Natural killer cell treated with Interleukin-12 subunit alpha and Interleukin-12 subunit beta and Interleukin-15 and Interleukin-18, amount 100 ng/mL, for 72 hours (primary cell): ENCODE measurements at regions not wholly inside any gene's neighbourhood (a gene's known extent, or its start where the extent isn't known, plus 50 kb on each side); places are given as distances from the start of the nearest gene placed in this dataset.

Experiments used
- ATAC-seq, 2 donors: fragments of 150-1000 bp; cut with Tn5 transposase in 1 of 2; sonication (Bioruptor Pico), chemical (Tn5 transposase) in 1 of 2; 2 replicates each; pipeline ENCODE4 v1.10.0; 2021
- DNase-seq: peaks from one replicate; pipeline ENCODE4 v3.0.0; 2022; ENCODE audit warnings: low spot score
- H3K27ac Mint-ChIP-seq, 2 donors: 1 replicate in 1 of 2; 2 replicates in 1 of 2; pipeline ENCODE4 v1.8.0; 2022; ENCODE audit warnings: mixed read lengths in 2 of 2, mild to moderate bottlenecking in 1 of 2, moderate library complexity in 1 of 2
- H3K27me3 Mint-ChIP-seq, 2 donors: 1 replicate in 1 of 2; 2 replicates in 1 of 2; pipeline ENCODE4 v1.8.0; 2022; ENCODE audit warnings: mixed read lengths in 2 of 2
- H3K36me3 Mint-ChIP-seq: one replicate; pipeline ENCODE4 v1.8.0; 2022; ENCODE audit warnings: mixed read lengths
- H3K4me1 Mint-ChIP-seq, 2 donors: 1 replicate in 1 of 2; 2 replicates in 1 of 2; pipeline ENCODE4 v1.8.0; 2022; ENCODE audit warnings: low read depth in 2 of 2, mixed read lengths in 2 of 2, mild to moderate bottlenecking in 1 of 2
- H3K4me3 Mint-ChIP-seq: one replicate; pipeline ENCODE4 v1.8.0; 2022; ENCODE audit warnings: mixed read lengths
- H3K9me3 Mint-ChIP-seq: 2 replicates; pipeline ENCODE4 v1.8.0; 2022; ENCODE audit warnings: mixed read lengths

DNA sequence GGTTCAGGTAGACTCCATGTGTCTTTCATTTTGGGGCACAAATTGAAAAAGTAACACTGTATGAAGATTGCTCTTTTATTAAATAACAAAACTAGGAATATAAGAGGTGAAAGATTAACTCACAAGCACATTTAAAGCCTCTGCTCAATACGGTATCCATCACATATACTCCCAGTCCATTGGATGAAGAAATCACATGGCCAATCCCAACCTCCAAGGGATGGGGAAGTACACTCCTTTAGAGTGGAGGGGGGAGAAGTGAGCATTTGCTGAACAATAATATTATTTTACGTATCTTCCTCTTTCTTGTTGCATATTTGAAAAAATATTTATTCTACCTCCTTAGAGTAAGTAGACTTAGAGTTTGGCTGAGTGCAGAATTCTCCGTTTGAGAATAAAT, 316.5 kb downstream of the LMX1A start:
- Mint-ChIP-seq H3K36me3 (no peaks in the 10 kb centered on the region), H3K27me3 (no peaks in the 10 kb centered on the region), H3K4me3 (no peak overlapping the region), H3K4me1 (no peaks in the 10 kb centered on the region), H3K9me3 (peaks cover 9% of the 10 kb centered on the region), H3K27ac (no peak overlapping the region)
- no peak for DNase-seq
- ATAC-seq: no peak

DNA sequence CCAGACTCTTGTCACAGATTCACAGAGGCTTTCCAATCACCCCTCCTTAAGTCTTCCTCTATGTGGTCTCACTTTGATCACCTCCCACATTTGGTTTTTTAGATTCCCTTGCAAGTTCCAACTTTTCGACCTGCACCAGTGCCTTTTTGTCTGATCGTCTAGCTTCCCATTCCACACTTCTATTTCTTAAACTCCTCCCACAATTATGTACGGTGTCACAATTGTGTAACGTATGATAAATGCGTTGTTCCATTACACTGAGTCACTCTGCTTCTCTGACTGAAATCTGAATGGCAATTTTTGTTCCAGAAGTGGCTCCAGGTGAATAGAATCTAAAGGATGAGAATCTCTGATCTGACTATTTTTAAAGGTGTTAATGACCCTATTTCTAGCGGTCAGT, 320.1 kb downstream of the LMX1A start:
- Mint-ChIP-seq H3K27ac (no peak overlapping the region), H3K4me1 (no peaks in the 10 kb centered on the region), H3K36me3 (no peaks in the 10 kb centered on the region), H3K9me3 (peaks cover 6% of the 10 kb centered on the region), H3K27me3 (no peaks in the 10 kb centered on the region), H3K4me3 (no peak overlapping the region)
- ATAC-seq (no peak), DNase-seq (no peak)

DNA sequence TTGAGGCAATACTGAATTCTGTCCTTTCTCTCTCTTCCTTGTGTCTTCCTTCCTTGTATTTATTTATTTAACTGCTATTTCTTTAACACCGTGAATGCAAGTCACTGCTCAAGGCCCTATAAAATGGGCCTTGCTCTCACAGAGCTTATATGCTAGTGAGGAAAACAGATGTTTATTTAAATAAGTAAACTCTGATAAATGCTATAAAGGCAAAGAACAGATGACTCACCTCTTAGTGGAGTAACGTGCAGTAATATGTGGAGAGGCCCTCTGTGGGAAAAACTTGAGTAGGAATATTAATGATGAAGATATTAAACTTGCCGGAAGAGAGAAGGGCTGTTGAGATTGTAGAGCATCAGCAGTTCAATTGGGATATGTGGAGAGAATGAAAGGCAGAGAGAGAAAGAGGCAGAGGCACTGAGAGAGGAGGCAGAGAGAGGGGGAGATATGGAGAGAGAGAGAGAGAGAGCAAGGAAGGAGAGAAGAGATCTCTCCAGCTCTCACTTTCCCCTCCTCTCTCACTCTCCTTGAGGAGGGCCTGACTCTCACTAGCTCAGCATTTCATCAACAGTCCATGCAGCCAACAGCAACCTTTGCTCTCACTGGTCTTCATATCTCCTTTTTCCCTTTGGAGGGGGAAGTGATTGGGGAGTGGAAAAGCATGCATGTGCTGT, 322.2 kb downstream of the LMX1A start:
- H3K27ac Mint-ChIP-seq: no peak overlapping the region
- no peaks in the 10 kb centered on the region for H3K4me1 Mint-ChIP-seq
- ATAC-seq: no peak
- no peak overlapping the region for H3K4me3 Mint-ChIP-seq
- no peaks in the 10 kb centered on the region for H3K36me3 Mint-ChIP-seq
- no peak for DNase-seq
- peaks cover 6% of the 10 kb centered on the region for H3K9me3 Mint-ChIP-seq
- H3K27me3 Mint-ChIP-seq: no peaks in the 10 kb centered on the region

DNA sequence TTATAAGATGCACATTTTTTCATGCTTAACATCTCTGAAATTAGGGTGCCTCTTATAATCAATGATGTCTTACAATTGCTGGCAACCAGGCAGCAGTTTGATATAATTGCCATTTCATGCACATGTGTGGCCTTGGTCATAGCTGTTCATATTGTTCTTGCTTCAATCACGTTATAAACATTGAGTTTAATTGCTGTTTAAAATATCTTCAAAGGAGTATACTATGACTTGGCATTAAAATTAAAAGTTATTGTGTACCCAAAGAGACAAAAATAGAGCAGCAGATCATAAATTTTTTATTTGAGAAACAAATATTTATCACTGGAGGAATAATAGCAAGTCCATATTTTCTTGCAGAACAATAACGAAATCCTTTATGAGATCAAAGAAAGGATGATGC, 325.5 kb downstream of the LMX1A start:
- Mint-ChIP-seq H3K4me3 (no peak overlapping the region), H3K27me3 (no peaks in the 10 kb centered on the region), H3K4me1 (no peaks in the 10 kb centered on the region), H3K36me3 (no peaks in the 10 kb centered on the region), H3K9me3 (no peaks in the 10 kb centered on the region), H3K27ac (no peak overlapping the region)
- DNase-seq: no peak
- ATAC-seq: no peak

DNA sequence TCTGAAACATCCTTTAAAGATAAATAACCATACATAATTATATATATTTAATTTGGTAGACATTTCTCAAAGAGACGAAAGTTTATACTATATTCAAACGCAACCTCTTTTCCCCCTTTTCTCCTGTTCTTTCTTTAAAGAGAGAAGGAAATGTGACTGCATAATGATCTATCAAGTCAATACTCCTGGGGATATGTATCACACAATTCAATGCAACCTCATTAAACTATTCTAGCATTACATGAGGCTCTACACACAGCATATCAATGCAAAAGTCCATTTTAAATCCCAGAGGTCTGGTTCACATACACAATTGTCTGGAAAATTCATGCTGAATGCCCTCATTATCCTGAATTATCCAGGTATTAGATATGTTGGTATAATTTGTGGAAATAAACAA, 330.7 kb downstream of the LMX1A start:
- H3K4me3 Mint-ChIP-seq: no peak overlapping the region
- H3K27me3 Mint-ChIP-seq: no peaks in the 10 kb centered on the region
- no peaks in the 10 kb centered on the region for H3K4me1 Mint-ChIP-seq
- no peak for ATAC-seq
- DNase-seq: no peak
- H3K36me3 Mint-ChIP-seq: no peaks in the 10 kb centered on the region
- peaks cover 7% of the 10 kb centered on the region for H3K9me3 Mint-ChIP-seq
- H3K27ac Mint-ChIP-seq: no peak overlapping the region

DNA sequence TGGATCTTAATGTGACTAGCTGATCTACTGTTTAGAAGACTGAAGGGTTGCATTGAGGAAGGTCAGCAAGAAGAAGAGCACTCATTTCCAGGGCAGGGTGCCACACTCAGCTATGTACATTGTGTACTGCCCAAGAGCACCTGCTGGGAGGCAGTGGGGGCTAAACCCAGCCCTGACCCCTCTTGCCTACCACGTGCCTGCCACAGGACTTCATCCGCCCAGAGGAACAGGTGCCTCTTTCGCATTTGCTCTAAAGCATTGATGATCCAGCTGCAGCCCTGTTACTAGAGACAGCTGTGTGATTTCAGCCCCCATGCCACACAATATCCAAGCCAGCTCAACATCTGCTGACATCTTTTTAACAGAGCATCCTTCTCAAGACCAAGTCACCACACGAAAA, 341.8 kb downstream of the LMX1A start:
- Mint-ChIP-seq H3K9me3 (peaks cover 2% of the 10 kb centered on the region), H3K36me3 (no peaks in the 10 kb centered on the region), H3K4me3 (no peak overlapping the region), H3K27me3 (no peaks in the 10 kb centered on the region), H3K4me1 (no peaks in the 10 kb centered on the region), H3K27ac (no peak overlapping the region)
- DNase-seq: no peak
- no peak for ATAC-seq

DNA sequence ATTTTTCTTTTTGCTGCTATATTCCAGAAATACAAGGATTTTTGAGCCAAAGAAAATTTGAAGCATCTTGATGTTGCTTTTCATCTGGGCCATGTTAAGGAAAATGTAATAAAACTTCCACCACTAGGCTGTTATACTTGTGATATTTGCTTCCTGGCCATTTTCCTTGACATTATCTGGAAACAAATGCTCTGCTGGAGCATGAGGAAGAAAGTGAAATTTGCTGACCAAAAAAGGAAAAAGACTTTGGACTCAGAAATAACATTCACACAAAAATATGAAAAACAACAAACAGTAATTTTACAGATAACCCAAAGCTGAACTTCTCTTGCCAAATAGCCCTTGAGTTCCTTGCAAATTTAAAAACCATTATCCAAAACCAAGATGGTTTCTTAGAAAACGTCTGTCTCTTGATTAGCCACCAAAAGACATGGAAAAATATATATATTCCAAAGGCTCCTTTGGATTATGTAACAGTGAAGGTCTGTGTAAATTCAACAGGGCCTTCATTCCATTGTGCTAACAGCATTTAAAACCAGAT, 344.5 kb downstream of the LMX1A start:
- H3K4me3 Mint-ChIP-seq: no peak overlapping the region
- H3K27me3 Mint-ChIP-seq: no peaks in the 10 kb centered on the region
- DNase-seq (no peak), ATAC-seq (no peak)
- no peaks in the 10 kb centered on the region for H3K4me1 Mint-ChIP-seq
- no peaks in the 10 kb centered on the region for H3K36me3 Mint-ChIP-seq
- H3K27ac Mint-ChIP-seq: no peak overlapping the region
- H3K9me3 Mint-ChIP-seq: peaks cover 2% of the 10 kb centered on the region

DNA sequence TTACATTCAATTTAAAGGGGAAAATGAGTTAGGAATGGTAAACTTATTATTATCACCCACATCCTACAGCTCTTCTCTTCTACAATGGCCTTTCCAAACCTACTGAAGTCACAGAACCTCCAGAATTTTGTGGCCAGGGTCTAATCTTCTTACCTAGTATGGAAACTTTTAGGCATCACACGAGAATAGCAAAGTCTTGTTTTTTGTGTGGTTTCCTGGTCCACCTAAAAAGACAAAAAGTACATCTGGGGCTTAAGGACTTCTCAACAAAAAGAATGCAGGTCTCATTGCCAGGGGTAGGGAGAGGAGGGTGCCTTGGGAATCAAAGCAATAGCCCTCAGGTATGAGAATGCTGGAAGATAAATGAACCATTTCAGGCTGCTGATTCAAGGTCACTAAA, 345.3 kb downstream of the LMX1A start:
- ATAC-seq (no peak), DNase-seq (no peak)
- no peaks in the 10 kb centered on the region for H3K27me3 Mint-ChIP-seq
- H3K4me1 Mint-ChIP-seq: no peaks in the 10 kb centered on the region
- no peaks in the 10 kb centered on the region for H3K9me3 Mint-ChIP-seq
- H3K27ac Mint-ChIP-seq: no peak overlapping the region
- H3K36me3 Mint-ChIP-seq: no peaks in the 10 kb centered on the region
- no peak overlapping the region for H3K4me3 Mint-ChIP-seq

DNA sequence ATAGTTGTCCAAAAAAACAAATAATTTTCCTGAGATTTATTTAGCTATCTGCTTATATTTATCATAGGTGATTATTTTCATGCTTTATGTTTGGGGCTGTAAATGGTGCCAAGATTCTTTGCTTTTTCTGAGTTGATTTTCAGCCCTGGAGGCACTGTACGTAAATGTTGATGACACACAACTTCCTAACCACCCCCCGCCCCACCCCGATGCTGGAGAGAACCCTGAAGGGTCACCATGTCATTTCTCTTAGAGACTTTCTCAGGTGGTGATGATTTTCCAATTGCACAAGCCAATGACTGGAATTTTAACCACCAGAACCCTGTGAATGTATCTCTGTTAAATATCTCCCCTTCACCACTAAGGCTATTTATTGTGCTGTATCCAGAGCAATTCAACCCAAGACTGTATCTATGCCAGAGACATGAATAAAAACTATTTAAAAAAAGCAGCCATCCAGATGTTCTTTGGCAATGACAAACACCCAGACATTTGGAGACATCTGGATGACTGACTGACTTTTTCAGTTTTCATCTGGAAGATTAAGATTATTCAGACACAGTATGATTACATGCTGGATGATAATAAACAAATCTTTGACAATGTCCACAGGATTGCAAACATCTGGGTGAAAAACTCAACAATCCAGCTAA, 346.0 kb downstream of the LMX1A start:
- Mint-ChIP-seq H3K9me3 (no peaks in the 10 kb centered on the region), H3K4me1 (no peaks in the 10 kb centered on the region), H3K36me3 (no peaks in the 10 kb centered on the region), H3K27me3 (no peaks in the 10 kb centered on the region), H3K4me3 (no peak overlapping the region), H3K27ac (no peak overlapping the region)
- no peak for ATAC-seq
- no peak for DNase-seq

DNA sequence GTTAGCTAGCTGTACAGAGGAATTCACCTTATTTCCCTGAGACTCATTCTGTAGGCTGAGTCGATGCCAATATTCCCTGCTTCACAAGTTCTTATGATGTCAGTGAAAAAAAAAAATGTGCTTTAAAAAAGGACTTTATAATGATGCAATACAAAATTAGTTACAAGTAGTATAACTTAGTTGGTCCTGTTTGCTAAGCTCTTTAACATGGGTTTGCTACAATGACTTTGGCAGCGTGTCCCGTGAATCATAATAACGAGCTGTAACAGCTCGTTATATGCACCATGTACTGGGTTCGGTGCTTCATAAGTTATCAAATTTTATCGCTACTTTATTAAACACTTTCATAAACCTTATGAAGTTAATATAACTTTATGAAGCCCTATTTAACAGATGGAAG, 349.7 kb downstream of the LMX1A start:
- no peak overlapping the region for H3K27ac Mint-ChIP-seq
- H3K4me3 Mint-ChIP-seq: no peak overlapping the region
- H3K36me3 Mint-ChIP-seq: no peaks in the 10 kb centered on the region
- H3K9me3 Mint-ChIP-seq: no peaks in the 10 kb centered on the region
- no peaks in the 10 kb centered on the region for H3K4me1 Mint-ChIP-seq
- no peaks in the 10 kb centered on the region for H3K27me3 Mint-ChIP-seq
- DNase-seq: no peak
- ATAC-seq: no peak

DNA sequence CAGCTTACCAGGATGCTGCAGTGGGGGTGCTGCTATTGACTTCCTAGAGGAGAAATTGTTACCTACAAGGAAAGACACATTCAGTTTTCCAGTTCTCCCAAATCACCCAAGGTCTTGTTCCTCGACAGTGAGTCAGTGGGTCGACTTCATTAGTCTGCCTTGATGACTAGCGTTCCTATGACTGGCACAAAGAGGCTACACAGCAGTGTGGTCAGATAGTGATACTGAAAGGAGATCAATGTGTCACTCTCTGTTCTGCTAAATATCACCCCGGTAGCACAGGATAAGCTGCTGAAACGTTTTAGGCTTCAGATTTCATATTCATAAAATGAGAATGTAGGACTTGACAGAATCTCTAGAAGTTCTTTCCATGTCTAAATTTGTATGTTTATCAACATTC, 357.4 kb downstream of the LMX1A start:
- no peaks in the 10 kb centered on the region for H3K36me3 Mint-ChIP-seq
- DNase-seq: no peak
- no peak overlapping the region for H3K4me3 Mint-ChIP-seq
- H3K27me3 Mint-ChIP-seq: no peaks in the 10 kb centered on the region
- no peak overlapping the region for H3K27ac Mint-ChIP-seq
- no peak for ATAC-seq
- peaks cover 7% of the 10 kb centered on the region for H3K9me3 Mint-ChIP-seq
- no peaks in the 10 kb centered on the region for H3K4me1 Mint-ChIP-seq

DNA sequence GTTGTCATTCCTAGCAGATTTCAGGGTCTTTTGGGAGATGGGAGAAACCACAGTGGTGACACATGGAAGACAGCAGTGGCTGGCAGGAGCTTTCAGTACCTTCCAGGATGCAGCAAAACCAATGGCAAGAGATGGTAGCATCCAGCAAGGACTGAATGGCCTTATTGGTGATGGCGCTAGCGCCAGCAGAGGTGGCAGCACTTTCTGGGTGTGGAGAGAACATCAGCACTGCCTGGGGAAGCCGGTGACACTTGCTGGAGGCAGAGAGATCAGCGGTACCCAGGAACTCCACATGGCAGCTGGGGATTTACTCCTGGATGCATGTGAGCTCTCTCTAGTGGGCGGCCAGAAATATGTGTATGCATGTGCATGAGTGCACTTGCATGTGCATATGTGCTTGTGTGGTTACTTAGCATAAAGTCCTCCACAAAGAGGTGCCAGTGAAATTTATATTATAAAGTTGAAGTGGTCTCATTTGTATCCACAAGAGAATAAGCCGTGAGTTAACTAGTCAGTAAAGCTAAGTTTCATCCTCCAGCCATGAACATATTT, 364.7 kb downstream of the LMX1A start:
- Mint-ChIP-seq H3K4me1 (no peaks in the 10 kb centered on the region), H3K36me3 (no peaks in the 10 kb centered on the region)

DNA sequence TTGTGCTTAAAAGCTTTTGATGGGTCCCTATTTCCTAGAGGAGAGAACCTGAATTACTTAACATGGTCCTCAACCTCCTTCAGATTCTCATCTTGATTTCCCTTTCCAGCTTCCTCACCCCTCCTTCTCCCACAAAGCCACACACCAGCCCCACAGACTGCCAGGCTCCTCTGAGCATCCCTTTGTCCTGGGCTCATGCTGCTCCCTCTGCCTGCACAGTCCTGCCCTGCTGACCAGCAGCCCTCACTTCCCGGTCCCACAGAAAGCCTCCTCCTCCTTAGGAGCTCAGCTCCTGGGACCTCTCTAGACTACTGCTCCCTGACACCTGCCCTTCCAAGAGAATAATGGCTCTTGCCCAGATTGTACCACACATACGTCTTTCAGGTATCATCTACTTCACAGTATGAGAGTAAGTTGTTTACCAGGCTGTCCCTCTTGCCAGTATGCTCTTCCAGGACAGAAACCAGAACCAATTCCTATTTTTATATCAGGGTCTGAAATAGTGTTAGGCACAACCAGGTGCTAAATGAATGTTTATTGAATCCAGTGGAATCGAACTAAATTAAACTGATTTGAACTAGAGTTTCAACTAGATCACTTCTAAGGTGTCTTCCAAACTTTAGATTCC, 373.4 kb downstream of the LMX1A start:
- ATAC-seq: peak in 1 of 2 donors; percentile 38

More for the DNA sequence above, 364.7 kb downstream of the LMX1A start:
- DNase-seq (no peak), ATAC-seq (no peak)
- peaks cover 14% of the 10 kb centered on the region for H3K9me3 Mint-ChIP-seq
- no peak overlapping the region for H3K4me3 Mint-ChIP-seq
- peaks cover 0 to 11% of the 10 kb centered on the region in 2 donors for H3K27me3 Mint-ChIP-seq
- no peak overlapping the region for H3K27ac Mint-ChIP-seq

DNA sequence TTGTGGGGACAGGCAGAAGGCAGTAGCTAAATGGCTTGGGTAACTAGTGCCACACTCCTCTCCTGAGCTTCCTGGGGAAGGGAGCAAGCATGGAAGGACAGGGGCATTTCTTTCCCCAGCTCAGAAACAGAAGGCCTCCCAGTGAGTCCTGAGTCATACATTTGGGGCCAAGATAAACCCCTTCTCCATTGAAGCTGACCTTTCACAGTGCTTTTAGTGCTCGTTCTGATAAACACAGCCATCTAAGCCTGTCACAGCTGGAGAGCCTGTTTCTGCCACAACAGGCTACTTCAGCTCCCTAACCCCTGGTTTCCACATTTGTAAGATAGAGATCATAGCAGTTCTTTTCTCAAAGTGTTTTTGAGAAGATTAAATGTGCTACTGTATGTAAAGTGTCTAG, 374.0 kb downstream of the LMX1A start:
- ATAC-seq: no peak
- Mint-ChIP-seq H3K4me1 (no peaks in the 10 kb centered on the region), H3K9me3 (no peaks in the 10 kb centered on the region), H3K36me3 (no peaks in the 10 kb centered on the region), H3K4me3 (no peak overlapping the region), H3K27ac (no peak overlapping the region), H3K27me3 (no peaks in the 10 kb centered on the region)
- no peak for DNase-seq

More for the DNA sequence above, 373.4 kb downstream of the LMX1A start:
- Mint-ChIP-seq H3K4me1 (no peaks in the 10 kb centered on the region), H3K27ac (no peak overlapping the region), H3K4me3 (no peak overlapping the region), H3K27me3 (no peaks in the 10 kb centered on the region), H3K36me3 (no peaks in the 10 kb centered on the region), H3K9me3 (no peaks in the 10 kb centered on the region)
- DNase-seq: no peak
